IMR-90 (cell line): ENCODE measurements at regions not wholly inside any gene's neighbourhood (a gene's known extent, or its start where the extent isn't known, plus 50 kb on each side); places are given as distances from the start of the nearest gene placed in this dataset.

ENCODE experiments used
- ATAC-seq: fragments of 200-7000 bp; cut with Tn5 transposase; 2 replicates; pipeline ENCODE4 v1.9.1; 2020; ENCODE audit warnings: low read depth, mild to moderate bottlenecking, moderate library complexity
- BruUV-seq: library from RNA; stranded (reverse); fragments of 400-500 nt; replicated peaks from 2 replicates; lab custom pipeline; 2021; lab: Mats Ljungman, UMichigan
- CTCF ChIA-PET: fragments of 300-600 bp; formaldehyde crosslinking; extraction: SDS; loops from one replicate; lab custom pipeline; 2021; ENCODE audit warnings: antibody characterized with exemption; lab: Yijun Ruan, JAX
- POLR2A ChIA-PET: fragments of 300-600 bp; sonication (Branson Sonifier 250); formaldehyde crosslinking; loops from one replicate; lab custom pipeline; 2022; ENCODE audit warnings: antibody characterized with exemption; ENCODE audit not compliant: unreplicated experiment; lab: Charles Lee
- DNase-seq: peaks from one replicate; pipeline ENCODE4 v3.0.0; 2013
- H2AFZ ChIP-seq: replicated peaks from 2 replicates; pipeline ENCODE3; 2013; ENCODE audit warnings: low read length, mild to moderate bottlenecking; ENCODE audit not compliant: poor library complexity
- H2AK5ac ChIP-seq: 2 replicates; pipeline ENCODE4 v1.6.1; 2013; ENCODE audit warnings: low read depth, low read length, inconsistent platforms
- H2AK9ac ChIP-seq: replicated peaks from 2 replicates; pipeline ENCODE3; 2013; ENCODE audit warnings: mild to moderate bottlenecking, low read depth, low read length, moderate library complexity; ENCODE audit not compliant: poor library complexity
- H2BK120ac ChIP-seq: 2 replicates; pipeline ENCODE4 v1.6.1; 2013; ENCODE audit warnings: low read depth, low read length, inconsistent platforms
- H2BK15ac ChIP-seq: 3 replicates; pipeline ENCODE4 v1.6.1; 2013; ENCODE audit warnings: low read depth, low read length, inconsistent platforms
- H2BK20ac ChIP-seq: 2 replicates; pipeline ENCODE4 v1.6.1; 2013; ENCODE audit warnings: low read depth, mild to moderate bottlenecking, inconsistent platforms, low read length, moderate library complexity
- H2BK5ac ChIP-seq: 2 replicates; pipeline ENCODE4 v1.6.1; 2013; ENCODE audit warnings: mild to moderate bottlenecking, low read depth, low read length, inconsistent platforms; ENCODE audit not compliant: poor library complexity, severe bottlenecking
- H3K14ac ChIP-seq: replicated peaks from 2 replicates; pipeline ENCODE4 v1.6.1; 2013; ENCODE audit warnings: low read depth, low read length, inconsistent platforms
- H3K18ac ChIP-seq: 2 replicates; pipeline ENCODE4 v1.6.1; 2013; ENCODE audit warnings: low read depth, low read length, control low read depth
- H3K23ac ChIP-seq: 2 replicates; pipeline ENCODE4 v1.6.1; 2013; ENCODE audit warnings: low read depth, low read length, inconsistent platforms
- H3K27ac ChIP-seq: 2 replicates; pipeline ENCODE4 v1.5.1; 2013; ENCODE audit warnings: mild to moderate bottlenecking, control low read depth, low read length; ENCODE audit not compliant: insufficient read depth
- H3K27me3 ChIP-seq: 2 replicates; pipeline ENCODE4 v1.6.1; 2013; ENCODE audit warnings: low read length; ENCODE audit not compliant: control insufficient read depth, insufficient read depth
- H3K36me3 ChIP-seq: 2 replicates; pipeline ENCODE4 v1.6.1; 2013; ENCODE audit warnings: low read length, mixed read lengths; ENCODE audit not compliant: control insufficient read depth, insufficient read depth
- H3K4ac ChIP-seq: 2 replicates; pipeline ENCODE4 v1.6.1; 2013; ENCODE audit warnings: low read depth, low read length, inconsistent platforms
- H3K4me1 ChIP-seq: 2 replicates; pipeline ENCODE4 v1.6.1; 2013; ENCODE audit warnings: low read length, mixed read lengths; ENCODE audit not compliant: control insufficient read depth, insufficient read depth
- H3K4me2 ChIP-seq: 2 replicates; pipeline ENCODE4 v1.6.1; 2013; ENCODE audit warnings: low read depth, mild to moderate bottlenecking, control low read depth, low read length, moderate library complexity
- H3K4me3 ChIP-seq: 2 replicates; pipeline ENCODE4 v1.5.1; 2013; ENCODE audit warnings: low read depth, mild to moderate bottlenecking, control low read depth, low read length, moderate library complexity; ENCODE audit not compliant: insufficient read depth
- H3K56ac ChIP-seq: 2 replicates; pipeline ENCODE4 v1.6.1; 2013; ENCODE audit warnings: low read length, inconsistent platforms; ENCODE audit not compliant: insufficient read depth; ENCODE audit errors: extremely low read depth
- H3K79me1 ChIP-seq, 2 experiments: 2 replicates each; pipeline ENCODE4 v1.6.1; 2013; ENCODE audit warnings: low read length in 2 of 2, inconsistent platforms in 1 of 2, low read depth in 1 of 2
- H3K9ac ChIP-seq: 2 replicates; pipeline ENCODE4 v1.6.1; 2013; ENCODE audit warnings: low read depth, low read length, control low read depth
- H3K9me1 ChIP-seq: 2 replicates; pipeline ENCODE4 v1.6.1; 2013; ENCODE audit warnings: low read length, inconsistent platforms; ENCODE audit not compliant: insufficient read depth
- H3K9me3 ChIP-seq: 2 replicates; pipeline ENCODE4 v1.6.1; 2013; ENCODE audit warnings: low read length; ENCODE audit not compliant: control insufficient read depth, insufficient read depth
- H4K20me1 ChIP-seq: 2 replicates; pipeline ENCODE4 v1.6.1; 2013; ENCODE audit warnings: low read length, inconsistent platforms; ENCODE audit not compliant: insufficient read depth
- H4K5ac ChIP-seq: 2 replicates; pipeline ENCODE4 v1.6.1; 2013; ENCODE audit warnings: mild to moderate bottlenecking, low read depth, low read length, control low read depth
- H4K8ac ChIP-seq, 2 experiments: 2 replicates each; pipeline ENCODE4 v1.6.1; 2013; ENCODE audit warnings: low read depth in 2 of 2, low read length in 2 of 2, control low read depth in 1 of 2, inconsistent platforms in 1 of 2
- H4K91ac ChIP-seq: 2 replicates; pipeline ENCODE4 v1.6.1; 2013; ENCODE audit warnings: low read depth, low read length, inconsistent platforms; ENCODE audit not compliant: insufficient read depth
- BHLHE40 ChIP-seq: fragments of 150-350 bp; IDR thresholded peaks from 2 replicates; pipeline ENCODE4 v1.6.1; 2016; ENCODE audit warnings: mild to moderate bottlenecking, low read depth, low read length
- CEBPB ChIP-seq: IDR thresholded peaks from 2 replicates; pipeline ENCODE4 v1.6.1; 2012; ENCODE audit warnings: low read depth, low read length, improper control_type of control experiment
- CHD1 ChIP-seq: IDR thresholded peaks from 2 replicates; pipeline ENCODE4 v1.6.1; 2012; ENCODE audit warnings: low read depth, low read length, improper control_type of control experiment
- ELK1 ChIP-seq: fragments of 150-350 bp; IDR thresholded peaks from 2 replicates; pipeline ENCODE4 v1.6.1; 2016; ENCODE audit warnings: low read depth, mild to moderate bottlenecking, low read length, moderate library complexity, borderline replicate concordance
- FOS ChIP-seq: fragments of 150-350 bp; IDR thresholded peaks from 2 replicates; pipeline ENCODE4 v1.6.1; 2016; ENCODE audit warnings: low read depth, low read length
- MAFK ChIP-seq: IDR thresholded peaks from 2 replicates; pipeline ENCODE4 v1.6.1; 2012; ENCODE audit warnings: low read depth, low read length, improper control_type of control experiment
- MAZ ChIP-seq: IDR thresholded peaks from 2 replicates; pipeline ENCODE4 v1.6.1; 2012; ENCODE audit warnings: low read depth, mild to moderate bottlenecking, low read length, improper control_type of control experiment, moderate library complexity, borderline replicate concordance
- MXI1 ChIP-seq: IDR thresholded peaks from 2 replicates; pipeline ENCODE4 v1.6.1; 2012; ENCODE audit warnings: low read depth, mild to moderate bottlenecking, low read length, moderate library complexity, borderline replicate concordance
- NFE2L2 ChIP-seq: fragments of 150-350 bp; IDR thresholded peaks from 2 replicates; pipeline ENCODE4 v1.6.1; 2016; ENCODE audit warnings: low read depth, mild to moderate bottlenecking, low read length
- POLR2A ChIP-seq: IDR thresholded peaks from 2 replicates; pipeline ENCODE4 v1.6.1; 2012; ENCODE audit warnings: mild to moderate bottlenecking, low read depth, low read length
- RAD21 ChIP-seq: IDR thresholded peaks from 2 replicates; pipeline ENCODE4 v1.6.1; 2012; ENCODE audit warnings: low read length, improper control_type of control experiment
- RCOR1 ChIP-seq: IDR thresholded peaks from 2 replicates; pipeline ENCODE4 v1.6.1; 2012; ENCODE audit warnings: mild to moderate bottlenecking, low read length, improper control_type of control experiment; ENCODE audit not compliant: insufficient replicate concordance
- RFX5 ChIP-seq: IDR thresholded peaks from 2 replicates; pipeline ENCODE4 v1.8.0; 2012; ENCODE audit warnings: low read depth, mild to moderate bottlenecking, low read length, moderate library complexity
- SMC3 ChIP-seq: fragments of 150-350 bp; IDR thresholded peaks from 2 replicates; pipeline ENCODE4 v1.6.1; 2016; ENCODE audit warnings: low read depth, mild to moderate bottlenecking, antibody characterized with exemption, low read length, moderate library complexity
- WGBS, 2 experiments: methylation state at CpG; one replicate each; pipeline versions ENCODE4 v1.1.5 to v1.1.7; 2013; ENCODE audit warnings: missing lambda C conversion rate in 2 of 2; ENCODE audit not compliant: insufficient read length in 1 of 2; ENCODE audit errors: extremely low coverage in 2 of 2; 5-methylcytosine and 5-hydroxymethylcytosine counted together
- dilution Hi-C: fragments of 300-500 bp; cut with HindIII; formaldehyde crosslinking; loops from one replicate; pipeline ENCODE4 v1.14.3; 2018; ENCODE audit warnings: low sequenced_read_pairs; ENCODE audit not compliant: unreplicated experiment
- in situ Hi-C: fragments of 300-500 bp; cut with MboI; formaldehyde crosslinking; loops from 3 replicates; pipeline ENCODE4 v1.14.3; 2019; ENCODE audit warnings: low sequenced_read_pairs, inconsistent platforms, mixed read lengths
- intact Hi-C: fragments of 100-400 bp; cut with micrococcal nuclease; formaldehyde crosslinking; loops from 2 replicates; pipeline ENCODE4 v1.10.0; 2022
- TF ChIP-seq, protein P1 (sequence below): fragments of 150-350 bp; IDR thresholded peaks from 2 replicates; pipeline ENCODE4 v1.6.1; 2017; ENCODE audit warnings: mild to moderate bottlenecking, antibody characterized with exemption, low read length, low read depth
- TF ChIP-seq, protein P2 (sequence below): conservative IDR thresholded peaks from 2 replicates; pipeline ENCODE4 v1.5.1; 2012; ENCODE audit warnings: mild to moderate bottlenecking, low read depth, low read length, improper control_type of control experiment

DNA sequence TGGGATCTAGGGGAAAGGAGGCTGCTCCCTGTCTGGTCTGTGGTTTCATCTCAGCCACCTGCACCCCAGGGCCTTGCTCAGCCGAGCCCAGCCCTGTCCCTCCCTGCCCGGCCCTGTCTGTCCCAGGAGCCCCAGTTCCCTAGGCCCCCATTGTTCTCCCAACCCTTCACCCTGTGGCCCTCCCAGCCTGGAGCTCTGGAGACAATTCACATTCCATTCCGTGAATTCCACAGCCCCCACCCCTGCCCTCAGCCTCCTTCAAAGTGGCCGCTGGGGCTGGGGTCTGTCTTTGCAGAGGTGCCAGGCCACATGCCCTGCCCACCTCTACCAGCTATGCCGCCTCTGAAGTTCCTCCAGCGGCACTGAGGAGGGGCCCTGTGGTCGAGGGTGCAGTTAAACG is 77.9 kb upstream of the WNT11 start:
- Histone ChIP-seq H3K9me1 (no peaks in the 10 kb centered on the region), H3K27ac (no peak overlapping the region), H3K4me2 (no peak overlapping the region), H3K27me3 (peaks cover 83% of the 10 kb centered on the region), H3K9me3 (no peaks in the 10 kb centered on the region), H4K5ac (no peak overlapping the region), H2BK5ac (no peak overlapping the region), H3K14ac (no peak overlapping the region), H3K23ac (no peak overlapping the region), H3K18ac (no peak overlapping the region), H3K79me1 (no peaks in the 10 kb centered on the region), H2BK120ac (no peak overlapping the region), H2AK5ac (no peak overlapping the region), H3K4me3 (no peak overlapping the region), H2AFZ (no peak overlapping the region), H4K20me1 (no peaks in the 10 kb centered on the region), H4K8ac (no peak overlapping the region), H2BK15ac (no peak overlapping the region), H2AK9ac (no peak overlapping the region), H3K4ac (no peak overlapping the region), H3K9ac (no peak overlapping the region), H3K56ac (no peak overlapping the region), H2BK20ac (no peak overlapping the region), H4K91ac (no peak overlapping the region), H3K36me3 (no peaks in the 10 kb centered on the region), H3K4me1 (no peaks in the 10 kb centered on the region)
- BruUV-seq: no TSS peak
- ChIA-PET CTCF (interaction anchor here (0.5 kb wide), 1 partner anchor 232 kb away, joined by 3 read pairs; no protein-coding TSS in a partner anchor), POLR2A (no interaction called here)
- intact Hi-C loops (no loop called here), dilution Hi-C loops (no loop called here), in situ Hi-C loops (no loop called here)
- 57% methylated on average over 5 of the region's 8 CpGs; no CpG with 5 or more reads in 1 of the 2 experiments for WGBS, 2 experiments
- no peak for DNase-seq
- no peak for ATAC-seq
- no peak for TF ChIP-seq CEBPB
- TF ChIP-seq MAZ: no peak
- TF ChIP-seq CHD1: no peak
- no peak for TF ChIP-seq MAFK
- TF ChIP-seq, protein P1, sequence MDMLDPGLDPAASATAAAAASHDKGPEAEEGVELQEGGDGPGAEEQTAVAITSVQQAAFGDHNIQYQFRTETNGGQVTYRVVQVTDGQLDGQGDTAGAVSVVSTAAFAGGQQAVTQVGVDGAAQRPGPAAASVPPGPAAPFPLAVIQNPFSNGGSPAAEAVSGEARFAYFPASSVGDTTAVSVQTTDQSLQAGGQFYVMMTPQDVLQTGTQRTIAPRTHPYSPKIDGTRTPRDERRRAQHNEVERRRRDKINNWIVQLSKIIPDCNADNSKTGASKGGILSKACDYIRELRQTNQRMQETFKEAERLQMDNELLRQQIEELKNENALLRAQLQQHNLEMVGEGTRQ: no peak
- TF ChIP-seq FOS: no peak
- no peak for TF ChIP-seq MXI1
- no peak for TF ChIP-seq NFE2L2
- TF ChIP-seq RCOR1: no peak
- TF ChIP-seq, protein P2, sequence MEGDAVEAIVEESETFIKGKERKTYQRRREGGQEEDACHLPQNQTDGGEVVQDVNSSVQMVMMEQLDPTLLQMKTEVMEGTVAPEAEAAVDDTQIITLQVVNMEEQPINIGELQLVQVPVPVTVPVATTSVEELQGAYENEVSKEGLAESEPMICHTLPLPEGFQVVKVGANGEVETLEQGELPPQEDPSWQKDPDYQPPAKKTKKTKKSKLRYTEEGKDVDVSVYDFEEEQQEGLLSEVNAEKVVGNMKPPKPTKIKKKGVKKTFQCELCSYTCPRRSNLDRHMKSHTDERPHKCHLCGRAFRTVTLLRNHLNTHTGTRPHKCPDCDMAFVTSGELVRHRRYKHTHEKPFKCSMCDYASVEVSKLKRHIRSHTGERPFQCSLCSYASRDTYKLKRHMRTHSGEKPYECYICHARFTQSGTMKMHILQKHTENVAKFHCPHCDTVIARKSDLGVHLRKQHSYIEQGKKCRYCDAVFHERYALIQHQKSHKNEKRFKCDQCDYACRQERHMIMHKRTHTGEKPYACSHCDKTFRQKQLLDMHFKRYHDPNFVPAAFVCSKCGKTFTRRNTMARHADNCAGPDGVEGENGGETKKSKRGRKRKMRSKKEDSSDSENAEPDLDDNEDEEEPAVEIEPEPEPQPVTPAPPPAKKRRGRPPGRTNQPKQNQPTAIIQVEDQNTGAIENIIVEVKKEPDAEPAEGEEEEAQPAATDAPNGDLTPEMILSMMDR: no peak
- no peak for TF ChIP-seq RFX5
- TF ChIP-seq SMC3: no peak
- no peak for TF ChIP-seq BHLHE40
- no peak for TF ChIP-seq RAD21
- TF ChIP-seq ELK1: no peak
- TF ChIP-seq POLR2A: no peak
